GM21576 (cell line): ENCODE measurements at regions not wholly inside any gene's neighbourhood (a gene's known extent, or its start where the extent isn't known, plus 50 kb on each side); places are given as distances from the start of the nearest gene placed in this dataset.
"Not testable (repeated sequence)": the region's sequence is repeated elsewhere in the genome, so short reads cannot be mapped to it uniquely, and the experiment has no call there.

Experiments used
- ATAC-seq: cut with Tn5 transposase; IDR thresholded peaks from one replicate; pipeline ENCODE4 v1.9.1; 2021; ENCODE audit warnings: mild to moderate bottlenecking, moderate library complexity; ENCODE audit not compliant: unreplicated experiment

GRCh38 chr5:105042623-105043022, 1480.0 kb upstream of the NUDT12 start:
- ATAC-seq = no peak

DNA sequence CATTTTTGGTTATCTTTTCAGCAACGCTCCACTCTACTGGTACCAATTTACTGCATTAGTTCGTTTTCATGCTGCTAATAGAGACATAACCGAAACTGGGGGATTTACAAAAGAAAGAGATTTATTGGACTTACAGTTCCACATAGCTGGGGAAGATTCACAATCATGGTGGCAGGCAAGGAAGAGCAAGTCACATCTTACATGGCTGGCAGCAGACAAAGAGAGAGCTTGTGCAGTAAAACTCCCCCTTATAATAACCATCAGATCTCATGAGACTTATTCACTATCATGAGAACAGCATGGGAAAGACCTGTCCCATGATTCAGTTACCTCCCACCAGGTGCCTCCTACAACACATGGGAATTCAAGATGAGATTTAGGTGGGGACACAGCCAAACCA, 1474.2 kb upstream of the NUDT12 start:
- not testable (repeated sequence) for ATAC-seq

- ATAC-seq = no peak
Observed at GRCh38 chr5:105034401-105034763, 1471.8 kb upstream of the NUDT12 start.

DNA sequence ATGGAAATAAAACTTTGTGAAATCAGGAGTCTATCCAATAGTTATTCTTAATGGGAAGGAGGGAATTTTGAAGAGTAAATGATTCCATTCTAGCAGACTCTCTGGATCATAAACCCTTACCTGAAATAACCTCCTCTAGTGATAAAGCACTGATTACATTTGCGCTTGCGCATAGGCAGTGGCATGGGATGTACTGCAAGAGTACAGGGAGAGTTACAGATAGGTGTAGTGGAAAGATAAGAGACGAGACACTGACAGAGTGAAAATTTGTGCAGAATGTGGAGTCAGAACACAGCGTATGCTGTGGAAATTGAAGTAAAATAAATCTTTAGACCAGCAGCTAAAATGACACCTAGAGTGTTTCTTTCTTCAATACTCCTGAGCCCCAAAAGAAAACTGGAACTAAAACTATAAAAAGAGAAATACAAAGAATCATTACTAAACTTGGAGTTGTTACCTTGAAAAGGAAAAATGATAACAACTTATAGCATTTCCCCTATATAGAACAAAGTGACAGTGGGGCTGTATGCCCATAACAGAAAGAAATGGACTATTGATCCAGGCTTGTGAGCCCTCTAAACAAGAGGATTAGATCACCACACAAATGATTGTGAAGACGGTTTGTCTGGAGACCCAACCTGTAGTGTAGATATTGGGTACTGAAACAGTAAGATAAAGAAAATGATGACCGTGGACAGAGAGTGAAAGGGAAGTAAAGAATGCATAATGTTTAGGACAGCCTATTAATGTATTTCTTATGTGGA, 1471.2 kb upstream of the NUDT12 start:
- no peak for ATAC-seq

- ATAC-seq = no peak
Observed at GRCh38 chr5:105032917-105033316, 1470.3 kb upstream of the NUDT12 start.

DNA sequence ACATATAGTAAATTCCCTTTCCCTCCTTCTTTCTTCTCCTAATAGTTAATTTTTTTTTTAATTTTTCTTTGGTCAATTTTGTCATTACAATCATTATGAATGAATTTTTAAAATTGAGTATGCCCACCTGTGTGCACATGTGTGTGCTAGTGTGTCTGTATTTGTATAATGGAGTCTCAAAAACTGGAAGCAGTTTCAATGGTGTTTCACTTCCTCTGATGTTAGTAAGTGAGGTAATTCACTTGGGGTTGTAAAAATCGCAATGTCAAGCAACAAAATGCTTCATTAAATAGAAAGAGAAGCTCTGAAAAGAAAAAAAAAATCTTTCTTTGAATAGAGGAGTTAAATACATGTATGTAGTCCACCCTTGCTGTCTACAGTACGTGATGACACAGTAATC, 1467.6 kb upstream of the NUDT12 start:
- ATAC-seq = no peak

- no peak for ATAC-seq
Observed at GRCh38 chr5:105015098-105015497, 1452.5 kb upstream of the NUDT12 start.

DNA sequence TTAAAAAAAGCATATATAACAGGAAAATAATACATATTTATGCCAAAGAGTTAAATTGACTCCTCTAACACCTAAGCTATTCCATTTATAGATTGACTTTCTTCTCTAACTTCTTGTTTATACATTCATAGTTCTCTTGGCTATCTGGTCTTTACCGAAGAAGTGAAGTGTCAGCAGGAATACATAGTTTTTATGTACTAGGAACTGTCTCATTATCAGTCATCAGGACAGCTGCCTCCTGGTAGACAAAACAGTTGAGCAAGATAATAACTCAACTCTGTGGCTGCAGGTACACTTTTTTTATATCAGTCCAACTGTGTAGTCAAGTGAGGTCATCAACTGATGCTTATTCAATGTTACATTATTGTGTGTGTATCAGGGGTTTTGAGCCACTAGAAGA, 1436.0 kb upstream of the NUDT12 start:
- ATAC-seq = no peak

DNA sequence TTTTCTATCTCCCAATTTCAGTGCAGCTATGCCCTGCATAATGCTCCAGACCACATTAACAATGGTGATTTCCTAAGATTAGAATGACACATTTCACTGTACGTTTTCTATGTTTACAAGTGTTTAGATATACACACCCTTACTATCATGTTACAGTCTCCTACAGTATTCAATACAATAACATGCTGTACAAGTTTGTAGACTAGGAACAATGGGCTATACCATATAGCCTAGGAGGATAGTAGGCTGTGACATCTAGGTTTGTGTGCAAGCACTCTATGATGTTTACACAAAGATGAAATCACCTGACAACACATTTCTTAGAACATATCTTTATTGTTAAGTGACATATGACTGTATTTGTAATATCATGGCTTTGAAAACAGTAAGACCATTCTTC, 1435.6 kb upstream of the NUDT12 start:
- no peak for ATAC-seq

GRCh38 chr5:104987074-104987473, 1424.5 kb upstream of the NUDT12 start:
- ATAC-seq = no peak

- ATAC-seq = no peak
Observed at GRCh38 chr5:104977529-104977928, 1414.9 kb upstream of the NUDT12 start.

- ATAC-seq = no peak
Observed at GRCh38 chr5:104967806-104968410, 1405.3 kb upstream of the NUDT12 start.

DNA sequence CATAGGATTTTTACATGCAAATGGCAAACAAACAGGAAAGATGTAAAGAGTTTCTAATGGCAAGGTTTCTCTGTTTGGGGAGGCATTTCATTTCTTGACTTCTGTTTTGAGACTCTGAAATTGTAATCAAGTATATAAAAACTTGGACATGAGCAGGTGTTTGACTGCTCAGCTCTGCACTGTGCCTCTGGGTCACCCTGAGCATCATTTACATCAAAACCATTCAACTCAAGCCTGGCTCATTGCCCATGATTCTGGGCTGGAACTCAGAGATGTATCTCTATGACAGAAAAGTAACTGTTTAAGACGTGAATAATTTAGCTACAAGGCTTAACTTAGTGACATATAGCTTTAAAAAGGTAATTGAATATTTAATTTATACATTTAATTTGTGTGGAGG, 1402.4 kb upstream of the NUDT12 start:
- no peak for ATAC-seq

- ATAC-seq = no peak
Observed at GRCh38 chr5:104955479-104955878, 1392.9 kb upstream of the NUDT12 start.

DNA sequence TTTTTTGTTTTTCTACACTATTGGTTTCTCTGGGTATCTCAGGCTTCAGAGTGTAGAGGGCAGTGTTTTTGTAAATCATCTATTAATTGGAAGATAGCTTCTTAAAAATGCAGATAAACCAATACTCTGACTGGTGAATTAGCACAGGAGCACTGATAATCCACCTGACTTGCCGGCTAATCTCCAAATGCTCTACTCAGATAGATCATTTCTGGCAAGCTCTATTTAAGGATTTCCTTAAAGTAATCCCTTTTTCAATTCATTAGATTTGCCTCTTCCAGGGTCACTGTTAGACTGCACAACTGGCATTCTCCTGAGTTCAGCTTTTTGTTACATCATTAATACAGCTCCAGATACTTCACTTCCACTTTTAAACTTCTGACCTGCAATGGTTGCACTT, 1390.3 kb upstream of the NUDT12 start:
- ATAC-seq = no peak

DNA sequence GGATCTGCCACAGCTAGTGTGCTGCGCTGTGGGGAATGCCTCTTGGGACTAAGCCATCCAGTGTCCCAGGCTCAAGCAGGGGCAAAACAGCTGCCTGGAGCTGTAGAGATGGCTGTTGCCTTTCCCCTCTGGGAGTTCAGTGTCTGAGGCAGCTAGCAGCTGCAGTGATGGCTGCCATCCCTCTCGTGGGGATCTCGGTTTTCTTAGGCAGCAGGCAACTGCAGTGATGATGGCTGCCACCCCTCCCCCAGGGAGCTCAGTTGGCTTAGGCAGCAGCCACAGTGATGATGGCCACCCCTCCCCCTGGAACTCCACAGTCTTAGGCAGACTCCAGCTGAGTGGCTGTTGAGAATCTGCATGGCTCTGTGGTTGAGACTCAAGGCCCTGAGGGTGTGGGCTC, 1389.2 kb upstream of the NUDT12 start:
- no peak for ATAC-seq

GRCh38 chr5:104947076-104947475, 1384.5 kb upstream of the NUDT12 start:
- no peak for ATAC-seq

DNA sequence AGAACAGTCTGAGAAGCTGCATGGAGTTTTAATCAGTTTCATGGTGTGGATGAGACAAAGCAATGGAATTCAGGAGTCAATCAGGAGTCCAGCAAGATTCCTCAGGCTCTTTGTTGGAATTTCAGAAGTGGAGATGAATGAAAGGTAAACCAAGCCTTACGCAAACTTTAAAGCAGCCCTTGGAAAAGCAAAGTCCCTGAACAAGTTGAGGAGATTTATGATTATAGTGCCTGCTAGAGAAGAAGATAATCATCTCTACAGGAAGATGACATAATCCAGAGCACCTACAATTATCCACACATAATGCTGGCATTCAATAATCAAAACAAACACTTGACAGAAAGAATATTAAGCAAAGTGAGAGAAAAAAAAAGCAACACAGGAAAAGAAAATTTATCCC, 1380.1 kb upstream of the NUDT12 start:
- ATAC-seq = no peak

DNA sequence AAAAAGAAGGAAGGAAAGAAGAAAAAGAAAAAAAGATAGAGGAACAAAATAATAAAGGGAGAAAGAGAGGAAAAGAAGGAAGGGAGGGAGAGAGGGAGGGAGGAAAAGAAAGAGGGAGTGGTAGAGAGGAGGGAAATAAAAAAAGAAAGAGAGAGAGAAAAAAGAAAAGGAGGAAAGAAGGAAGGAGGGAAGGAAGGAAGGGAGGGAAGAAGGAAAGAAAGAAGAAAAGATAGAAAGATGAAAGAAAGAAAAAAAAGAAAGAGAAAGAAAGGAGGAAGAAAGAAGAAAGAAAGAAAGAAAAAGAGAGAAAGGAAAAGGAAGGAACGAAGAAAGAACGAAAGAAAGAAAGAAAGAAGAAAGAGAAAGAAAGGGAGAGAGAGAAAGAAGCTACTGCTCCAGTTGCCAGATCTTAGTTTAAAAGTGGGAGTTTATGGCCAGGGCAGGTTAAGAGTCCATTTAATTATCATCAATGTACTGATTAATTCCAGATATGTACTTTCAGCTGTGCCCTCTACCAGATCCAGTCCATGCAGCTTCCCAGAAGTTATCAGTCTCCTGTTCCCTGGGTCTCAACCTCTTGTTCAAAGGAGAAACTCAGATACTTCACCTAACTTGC, 1378.5 kb upstream of the NUDT12 start:
- ATAC-seq = no peak

DNA sequence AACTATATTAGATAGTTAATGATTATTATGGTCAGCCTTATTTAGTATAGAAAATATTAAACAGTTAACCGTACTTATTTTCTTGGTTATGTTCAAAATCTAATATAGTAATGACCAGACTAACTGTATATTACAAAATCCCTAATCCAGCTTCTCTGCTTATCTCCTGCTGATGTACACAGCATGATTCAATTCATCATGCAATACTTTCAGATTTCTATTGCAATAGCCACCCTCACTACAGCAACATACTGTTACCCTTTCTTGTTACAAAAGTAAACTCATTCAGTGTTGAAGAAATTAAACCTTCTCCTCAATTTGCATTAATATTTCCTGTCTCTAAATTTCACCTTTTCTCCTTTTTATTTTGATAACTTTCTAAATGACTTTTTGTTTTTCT, 1375.0 kb upstream of the NUDT12 start:
- no peak for ATAC-seq

DNA sequence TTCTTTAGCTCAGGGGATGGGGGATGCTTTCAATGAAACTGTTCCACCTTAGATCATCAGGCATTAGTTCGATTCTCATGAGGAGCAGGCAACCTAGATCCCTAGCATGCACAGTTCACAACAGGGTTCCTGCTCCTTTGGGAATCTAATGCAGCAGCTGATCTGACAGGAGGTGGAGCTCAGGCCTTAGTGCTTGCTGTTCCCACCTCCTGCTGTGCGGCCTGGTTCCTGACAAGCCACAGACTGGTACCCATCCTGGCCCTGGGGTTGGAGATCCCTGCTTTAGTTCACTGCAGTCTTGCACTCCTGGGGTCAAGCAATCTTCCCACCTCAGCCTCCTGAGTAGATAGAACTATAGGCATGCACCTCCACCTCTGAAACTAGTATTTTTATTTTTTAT, 1369.8 kb upstream of the NUDT12 start:
- ATAC-seq = no peak

GRCh38 chr5:104928906-104929520, 1366.4 kb upstream of the NUDT12 start:
- no peak for ATAC-seq
